PC-3 (cell line): ENCODE measurements at regions not wholly inside any gene's neighbourhood (a gene's known extent, or its start where the extent isn't known, plus 50 kb on each side); places are given as distances from the start of the nearest gene placed in this dataset.

ENCODE experiments used
- ATAC-seq: fragments of 200-7000 bp; cut with Tn5 transposase; 2 replicates; pipeline ENCODE4 v1.9.1; 2020; ENCODE audit warnings: mild to moderate bottlenecking, moderate library complexity
- BruUV-seq: library from RNA; stranded (reverse); fragments of 400-500 nt; replicated peaks from 2 replicates; lab custom pipeline; 2021; lab: Mats Ljungman, UMichigan
- CTCF ChIA-PET: fragments of 300-600 bp; sonication (Branson Sonifier 250); formaldehyde crosslinking; loops from one replicate; lab custom pipeline; 2022; ENCODE audit warnings: antibody characterized with exemption; lab: Charles Lee
- POLR2A ChIA-PET: fragments of 300-600 bp; sonication (Branson Sonifier 250); formaldehyde crosslinking; loops from one replicate; lab custom pipeline; 2022; ENCODE audit warnings: antibody characterized with exemption; ENCODE audit not compliant: unreplicated experiment; lab: Charles Lee
- DNase-seq: peaks from one replicate; pipeline ENCODE4 v3.0.0-alpha.2; 2015
- H2AFZ ChIP-seq: fragments of 300-600 bp; sonication (generic); 2 replicates; pipeline ENCODE4 v1.6.0; 2016; ENCODE audit warnings: antibody characterized with exemption, low read length
- H3F3A ChIP-seq: fragments of 300-600 bp; sonication (generic); one replicate; pipeline ENCODE4 v1.6.0; 2017; ENCODE audit warnings: antibody characterized with exemption, low read length, control low read depth, mild to moderate bottlenecking; ENCODE audit not compliant: unreplicated experiment
- H3K27ac ChIP-seq: fragments of 300-600 bp; sonication (generic); 2 replicates; pipeline ENCODE4 v1.5.1; 2016; ENCODE audit warnings: mild to moderate bottlenecking, low read length
- H3K27me3 ChIP-seq: fragments of 300-600 bp; sonication (generic); 2 replicates; pipeline ENCODE4 v1.6.1; 2016; ENCODE audit warnings: low read length, mixed read lengths
- H3K36me3 ChIP-seq: fragments of 300-600 bp; sonication (generic); 2 replicates; pipeline ENCODE4 v1.6.1; 2016; ENCODE audit warnings: low read depth, mixed run types, low read length, mixed read lengths
- H3K4me1 ChIP-seq: fragments of 300-600 bp; sonication (generic); 2 replicates; pipeline ENCODE4 v1.5.1; 2016; ENCODE audit warnings: low read length; ENCODE audit not compliant: insufficient read depth
- H3K4me2 ChIP-seq: fragments of 300-600 bp; sonication (generic); 2 replicates; pipeline ENCODE4 v1.6.0; 2016; ENCODE audit warnings: low read length
- H3K4me3 ChIP-seq: fragments of 300-600 bp; sonication (generic); 2 replicates; pipeline ENCODE4 v1.5.1; 2016; ENCODE audit warnings: mild to moderate bottlenecking, low read length, mixed read lengths
- H3K79me2 ChIP-seq: fragments of 300-600 bp; sonication (generic); 2 replicates; pipeline ENCODE4 v1.6.1; 2017; ENCODE audit warnings: low read length, mixed read lengths
- H3K9ac ChIP-seq: fragments of 300-600 bp; sonication (generic); 2 replicates; pipeline ENCODE4 v1.6.0; 2016; ENCODE audit warnings: mild to moderate bottlenecking, low read length
- H3K9me2 ChIP-seq: fragments of 300-600 bp; sonication (generic); replicated peaks from 2 replicates; pipeline ENCODE4 v1.6.1; 2016; ENCODE audit warnings: mixed run types, low read length, mixed read lengths
- H3K9me3 ChIP-seq: fragments of 300-600 bp; sonication (generic); 2 replicates; pipeline ENCODE4 v1.6.1; 2016; ENCODE audit warnings: low read length, mixed read lengths
- H4K20me1 ChIP-seq: fragments of 300-600 bp; sonication (generic); 2 replicates; pipeline ENCODE4 v1.6.1; 2016; ENCODE audit warnings: low read length, mixed read lengths
- CTCF ChIP-seq: fragments of 300-600 bp; sonication (generic); conservative IDR thresholded peaks from 2 replicates; pipeline ENCODE4 v1.5.1; 2017; ENCODE audit warnings: antibody characterized with exemption, low read depth, mild to moderate bottlenecking, low read length
- EZH2 ChIP-seq: fragments of 300-600 bp; sonication (generic); IDR thresholded peaks from one replicate; pipeline ENCODE4 v1.6.1; 2017; ENCODE audit warnings: antibody characterized with exemption, mild to moderate bottlenecking, low read length; ENCODE audit not compliant: unreplicated experiment
- EZH2phosphoT487 ChIP-seq: fragments of 300-600 bp; sonication (generic); IDR thresholded peaks from 2 replicates; pipeline ENCODE4 v1.6.1; 2018; ENCODE audit warnings: mild to moderate bottlenecking, antibody characterized with exemption, low read length, borderline replicate concordance
- intact Hi-C: fragments of 100-400 bp; cut with micrococcal nuclease; formaldehyde crosslinking; loops from 2 replicates; pipeline ENCODE4 v1.9.0; 2023

GRCh38 chr9:126262738-126263137 is 63.9 kb upstream of the MVB12B start:
- Histone ChIP-seq H3K9me3 (no peaks in the 10 kb centered on the region), H3K4me1 (no peaks in the 10 kb centered on the region), H3K79me2 (no peaks in the 10 kb centered on the region), H3K9me2 (no peaks in the 10 kb centered on the region), H4K20me1 (no peaks in the 10 kb centered on the region), H3K4me2 (no peak overlapping the region), H3K36me3 (no peaks in the 10 kb centered on the region), H3F3A (no peaks in the 10 kb centered on the region), H3K27me3 (peaks cover 88% of the 10 kb centered on the region), H3K27ac (no peak overlapping the region), H2AFZ (no peak overlapping the region), H3K4me3 (no peak overlapping the region), H3K9ac (no peak overlapping the region)
- TF ChIP-seq EZH2 (no peak), CTCF (no peak), EZH2phosphoT487 (no peak)
- intact Hi-C loops, result no loop called here
- no TSS peak for BruUV-seq
- no peak for ATAC-seq
- POLR2A ChIA-PET, result no interaction called here
- DNase-seq, result no peak
- CTCF ChIA-PET, result no interaction called here

- ATAC-seq, result no peak
- Histone ChIP-seq H2AFZ (no peak overlapping the region), H3K9me2 (no peaks in the 10 kb centered on the region), H3K4me3 (no peak overlapping the region), H3K4me1 (no peaks in the 10 kb centered on the region), H3K36me3 (no peaks in the 10 kb centered on the region), H3K9me3 (no peaks in the 10 kb centered on the region), H3K27me3 (peaks cover 35% of the 10 kb centered on the region), H3K4me2 (no peak overlapping the region), H3K9ac (no peak overlapping the region), H3F3A (no peaks in the 10 kb centered on the region), H4K20me1 (no peaks in the 10 kb centered on the region), H3K79me2 (no peaks in the 10 kb centered on the region), H3K27ac (no peak overlapping the region)
- TF ChIP-seq CTCF, result no peak
- no peak for TF ChIP-seq EZH2
- no peak for TF ChIP-seq EZH2phosphoT487
- ChIA-PET CTCF (no interaction called here), POLR2A (no interaction called here)
- BruUV-seq, result no TSS peak
- DNase-seq, result no peak
- intact Hi-C loops, result no loop called here
These were observed 56.1 kb upstream of the MVB12B start for GRCh38 chr9:126270556-126270955.

GRCh38 chr9:126275386-126276001 is 51.1 kb upstream of the MVB12B start:
- Histone ChIP-seq H4K20me1 (no peaks in the 10 kb centered on the region), H3K36me3 (no peaks in the 10 kb centered on the region), H3K4me1 (no peaks in the 10 kb centered on the region), H3K9me2 (no peaks in the 10 kb centered on the region), H3K27ac (no peak overlapping the region), H3K79me2 (no peaks in the 10 kb centered on the region), H3K9ac (no peak overlapping the region), H3K27me3 (peaks cover 9% of the 10 kb centered on the region; the same call in 1 of the 2 replicates), H2AFZ (no peak overlapping the region), H3K4me3 (no peak overlapping the region), H3K4me2 (no peak overlapping the region), H3F3A (no peaks in the 10 kb centered on the region), H3K9me3 (no peaks in the 10 kb centered on the region)
- intact Hi-C loops, result no loop called here
- ChIA-PET POLR2A (no interaction called here), CTCF (no interaction called here)
- no peak for ATAC-seq
- no TSS peak for BruUV-seq
- no peak for DNase-seq
- TF ChIP-seq CTCF, result no peak
- no peak for TF ChIP-seq EZH2
- no peak for TF ChIP-seq EZH2phosphoT487
